CD4-positive, alpha-beta T cell treated with Interleukin-6 at 100 ng/mL for 8 hours (primary cell): ENCODE measurements at regions not wholly inside any gene's neighbourhood (a gene's known extent, or its start where the extent isn't known, plus 50 kb on each side); places are given as distances from the start of the nearest gene placed in this dataset.
"Not testable (repeated sequence)": the region's sequence is repeated elsewhere in the genome, so short reads cannot be mapped to it uniquely, and the experiment has no call there.

Experiments used
- DNase-seq: peaks from one replicate; pipeline ENCODE4 v3.0.0-alpha.2; 2020; ENCODE audit warnings: mixed read lengths, low spot score

DNA sequence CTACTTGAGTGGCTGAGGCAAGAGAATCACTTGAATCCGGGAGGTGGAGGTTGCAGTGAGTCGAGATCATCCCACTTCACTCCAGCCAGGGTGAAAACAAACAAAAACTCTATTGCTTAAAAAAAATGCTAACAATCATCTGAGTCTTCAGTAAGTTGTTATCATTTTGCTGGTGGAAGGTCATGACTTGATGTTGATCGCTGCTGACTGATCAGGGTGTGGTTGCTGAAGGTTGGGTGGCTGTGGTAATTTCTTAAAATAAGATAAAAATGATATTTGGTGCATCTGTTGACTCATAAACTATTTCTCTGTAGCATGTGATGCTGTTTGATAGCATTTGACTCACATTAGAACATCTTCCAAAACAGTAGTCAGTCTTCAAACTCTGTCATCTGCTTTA is 349.4 kb upstream of the PAPPA start:
- no peak for DNase-seq

DNA sequence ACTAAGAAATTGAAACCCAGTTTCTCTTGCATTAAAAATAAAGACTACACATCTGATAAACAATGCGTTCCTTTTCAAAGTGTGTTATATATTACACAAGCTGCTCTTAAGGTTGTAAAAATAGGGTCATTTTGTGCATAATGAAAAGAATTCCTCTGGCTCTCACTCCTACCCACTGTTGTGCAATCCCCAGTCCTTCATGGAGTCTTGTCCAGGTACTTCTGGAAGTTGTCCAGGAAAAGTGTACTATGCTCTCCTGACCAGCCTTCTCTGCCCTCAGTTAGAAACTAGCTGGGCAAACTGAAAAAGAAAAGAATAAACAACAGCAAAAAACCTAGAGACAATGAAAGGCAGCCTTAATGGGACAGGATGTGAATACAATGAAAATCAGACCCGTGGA is 345.5 kb upstream of the PAPPA start:
- DNase-seq = no peak

DNA sequence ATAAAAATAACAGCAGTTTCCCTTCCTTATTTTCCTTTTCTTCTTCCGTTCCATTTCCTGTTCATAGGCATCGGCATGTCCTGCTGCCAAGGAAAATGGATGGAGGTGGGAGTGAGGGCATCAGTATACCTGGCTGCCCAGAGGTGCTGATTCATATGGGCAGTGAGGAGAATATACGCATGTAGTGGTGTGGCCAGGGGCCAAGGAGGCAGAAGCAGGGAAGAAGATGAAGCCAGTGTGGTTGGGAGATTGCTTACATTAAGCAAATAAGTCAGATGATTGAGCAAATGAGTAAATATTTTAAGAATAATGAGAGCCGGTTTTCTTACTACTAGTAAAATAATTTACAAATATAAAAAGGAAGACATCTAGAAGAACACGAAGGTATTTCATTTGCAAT is 344.9 kb upstream of the PAPPA start:
- no peak for DNase-seq

DNA sequence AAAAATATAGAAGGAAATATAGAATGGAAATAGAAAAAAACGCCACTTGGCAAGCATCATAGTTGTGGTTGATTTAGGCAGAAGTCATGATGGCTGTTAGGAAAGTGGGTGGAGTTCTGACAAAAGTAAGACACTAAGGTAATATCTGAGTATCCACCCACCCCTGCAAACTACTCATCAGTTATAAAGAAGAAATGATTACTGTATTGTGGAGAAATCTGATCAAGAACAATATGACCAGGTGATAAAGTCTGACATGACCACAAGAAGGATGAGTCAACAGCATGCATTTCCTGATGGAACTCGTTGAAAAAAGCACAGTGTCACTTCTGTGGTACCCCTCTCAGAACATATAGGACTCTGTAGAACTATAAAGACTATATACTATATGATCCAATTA is 343.4 kb upstream of the PAPPA start:
- DNase-seq = no peak

DNA sequence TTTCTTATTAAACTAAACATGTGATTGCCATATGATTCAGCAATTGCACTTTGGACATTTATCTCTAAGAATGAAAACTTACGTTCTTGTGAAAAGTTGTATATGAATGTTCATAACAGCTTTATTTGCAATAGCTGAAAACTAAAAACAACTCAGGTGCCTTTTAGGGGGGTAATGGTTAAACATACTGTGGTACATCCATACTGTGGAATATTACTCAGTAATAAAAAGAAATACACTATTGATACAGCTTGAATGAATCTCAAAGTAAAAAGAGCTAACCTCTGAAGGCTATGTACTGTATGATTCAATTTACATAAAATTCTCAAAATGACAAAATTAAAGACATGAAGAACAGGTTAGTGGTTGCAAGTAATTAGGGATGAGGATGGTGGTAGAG is 339.5 kb upstream of the PAPPA start:
- no peak for DNase-seq

DNA sequence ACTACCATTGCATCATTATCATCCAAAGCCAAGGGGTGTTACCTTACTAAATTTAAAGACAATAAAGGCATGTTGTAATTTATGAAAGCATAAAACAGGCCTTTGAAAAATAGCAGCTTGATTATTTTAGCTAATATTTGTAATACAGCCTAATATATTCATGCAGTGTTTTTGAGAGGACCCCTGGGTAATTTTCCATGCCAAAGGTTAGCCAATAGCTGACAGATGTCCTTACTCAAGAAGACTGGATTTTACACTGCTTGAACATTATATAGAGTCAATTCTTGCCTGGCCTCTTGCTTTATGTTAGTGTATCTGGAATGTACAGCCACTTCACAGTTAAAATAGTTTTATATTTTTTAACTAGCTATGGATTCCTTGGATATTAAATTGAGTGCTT is 337.8 kb upstream of the PAPPA start:
- DNase-seq = no peak

DNA sequence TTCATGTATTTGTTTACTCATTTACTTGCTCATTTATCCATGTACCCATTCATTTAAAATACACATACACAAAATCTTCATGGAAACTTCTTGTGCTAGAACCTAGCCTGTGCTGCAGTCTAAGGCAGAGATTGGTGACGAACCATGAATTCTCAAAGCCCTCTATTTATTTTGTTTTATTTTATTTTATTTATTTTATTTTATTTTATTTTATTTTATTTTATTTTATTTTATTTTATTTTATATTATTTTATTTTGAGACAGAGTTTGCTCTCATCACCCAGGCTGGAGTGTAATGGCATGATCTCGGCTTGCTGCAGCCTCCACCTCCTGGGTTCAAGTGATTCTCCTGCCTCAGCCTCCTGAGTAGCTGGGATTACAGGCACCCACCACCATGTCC is 334.9 kb upstream of the PAPPA start:
- not testable (repeated sequence) for DNase-seq

DNA sequence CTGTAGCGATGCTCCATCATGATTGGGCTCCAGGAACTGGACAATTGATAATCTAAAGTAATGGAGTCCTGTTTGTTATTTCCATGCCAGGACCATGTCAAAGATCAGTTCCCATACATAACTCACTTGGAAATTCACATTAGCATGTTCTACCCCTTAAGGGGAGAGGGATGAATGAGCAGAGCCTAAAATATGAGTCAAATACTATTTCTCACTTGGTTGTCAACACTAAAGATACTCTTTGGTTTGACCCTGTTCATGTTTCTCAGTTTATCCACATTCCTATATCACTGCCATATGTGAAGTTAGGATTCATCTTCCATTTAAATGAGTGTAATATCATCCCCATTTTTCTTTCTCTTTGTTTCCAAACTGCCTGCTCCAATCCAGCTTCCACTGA is 321.6 kb upstream of the PAPPA start:
- DNase-seq = no peak

DNA sequence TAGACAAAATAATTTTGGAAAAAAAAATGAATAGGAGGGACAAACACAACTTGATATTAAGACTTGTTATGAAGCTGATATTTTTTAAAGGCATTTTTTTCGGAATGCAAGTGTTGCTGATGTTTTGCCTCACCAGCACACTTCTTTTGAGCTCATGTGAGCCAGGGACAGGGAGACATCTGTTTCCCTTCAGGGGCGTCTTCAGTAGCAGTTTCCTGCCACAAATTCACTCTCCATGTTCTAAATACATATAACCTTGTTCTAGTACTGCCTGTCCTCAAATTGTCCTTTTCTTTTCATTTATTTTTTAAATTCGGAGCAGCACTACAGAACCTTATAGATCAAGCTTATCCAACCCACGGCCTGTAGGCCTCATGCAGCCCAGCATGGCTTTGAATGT is 316.0 kb upstream of the PAPPA start:
- DNase-seq = no peak

DNA sequence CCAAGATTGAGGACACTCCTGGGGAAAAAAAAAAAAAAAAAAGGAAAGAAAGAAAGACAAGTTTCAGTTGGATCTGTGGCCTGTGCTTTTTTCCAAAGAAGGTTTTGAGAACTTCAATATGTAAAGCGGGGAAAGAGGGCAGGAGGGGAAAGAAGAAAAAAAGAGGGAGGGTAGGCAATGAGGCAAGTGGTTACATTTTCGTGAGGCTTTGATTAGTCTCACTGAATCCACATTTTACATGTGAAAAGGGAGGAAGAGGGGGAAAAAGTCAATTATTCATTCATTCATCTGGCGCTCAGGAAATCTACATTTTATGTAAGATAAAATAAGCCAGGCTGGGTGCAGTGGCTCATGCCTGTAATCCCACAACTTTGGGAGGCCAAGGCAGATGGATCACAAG is 315.2 kb upstream of the PAPPA start:
- DNase-seq = no peak

DNA sequence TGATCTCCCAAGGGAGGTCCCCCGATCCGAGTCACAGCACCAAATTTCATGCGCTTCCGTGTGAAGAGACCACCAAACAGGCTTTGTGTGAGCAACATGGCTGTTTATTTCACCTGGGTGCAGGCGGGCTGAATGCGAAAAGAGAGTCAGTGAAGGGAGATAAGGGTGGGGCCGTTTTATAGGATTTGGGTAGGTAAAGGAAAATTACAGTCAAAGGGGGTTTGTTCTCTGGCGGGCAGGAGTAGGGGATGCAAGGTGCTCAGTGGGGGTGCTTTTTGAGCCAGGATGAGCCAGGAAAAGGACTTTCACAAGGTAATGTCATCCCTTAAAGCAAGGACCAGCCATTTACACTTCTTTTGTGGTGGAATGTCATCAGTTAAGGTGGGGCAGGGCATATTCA is 309.2 kb upstream of the PAPPA start:
- not testable (repeated sequence) for DNase-seq

DNA sequence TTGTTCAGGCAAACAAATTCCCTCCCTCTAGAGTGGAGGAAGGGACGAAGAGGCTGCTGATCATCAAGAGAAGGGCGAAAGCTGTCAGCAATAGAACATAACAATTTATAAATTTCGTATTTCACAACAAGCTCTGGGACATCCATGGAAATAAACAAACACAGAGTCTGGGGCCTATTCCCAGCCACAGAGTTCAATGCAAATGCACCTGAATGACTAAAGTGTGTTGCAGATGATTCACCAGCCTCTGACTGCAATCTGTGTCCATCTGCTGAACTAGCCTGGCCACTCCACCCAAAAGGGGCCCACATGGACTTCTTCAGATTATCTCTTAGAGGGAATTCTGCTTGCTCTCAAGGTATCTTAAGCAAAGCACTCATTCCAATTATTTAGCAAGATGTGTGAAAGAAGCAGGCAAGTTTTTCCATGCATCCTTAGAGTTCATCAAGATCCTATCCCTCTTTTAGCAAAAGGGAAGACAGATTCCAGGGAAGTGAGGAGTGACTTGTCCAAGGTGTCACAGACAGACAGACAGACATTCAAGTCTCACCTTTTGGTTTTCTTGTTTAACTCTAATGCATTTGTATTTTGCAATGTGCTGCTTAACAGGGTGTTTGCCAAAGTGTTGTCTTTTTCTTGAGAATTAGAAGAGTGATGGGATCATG is 307.8 kb upstream of the PAPPA start:
- DNase-seq = no peak

DNA sequence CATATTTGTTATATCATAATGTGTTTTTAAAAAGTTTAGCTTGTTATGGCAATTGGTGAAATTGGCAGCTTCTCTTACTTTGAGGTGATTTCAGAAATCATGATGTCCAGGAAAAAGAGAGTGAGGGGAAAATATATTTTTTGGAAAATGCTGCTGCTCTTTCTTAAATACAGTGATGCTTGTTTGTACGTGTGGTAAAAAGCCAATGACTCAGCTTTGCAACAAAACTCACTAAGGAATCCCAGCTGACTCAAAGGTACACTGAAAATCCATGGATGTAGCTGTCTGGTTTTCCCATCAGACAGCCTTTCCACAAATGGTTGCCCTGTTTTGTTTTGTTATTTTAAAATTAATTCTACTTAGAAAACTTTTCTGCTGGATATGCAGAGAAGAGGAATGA is 306.4 kb upstream of the PAPPA start:
- no peak for DNase-seq

DNA sequence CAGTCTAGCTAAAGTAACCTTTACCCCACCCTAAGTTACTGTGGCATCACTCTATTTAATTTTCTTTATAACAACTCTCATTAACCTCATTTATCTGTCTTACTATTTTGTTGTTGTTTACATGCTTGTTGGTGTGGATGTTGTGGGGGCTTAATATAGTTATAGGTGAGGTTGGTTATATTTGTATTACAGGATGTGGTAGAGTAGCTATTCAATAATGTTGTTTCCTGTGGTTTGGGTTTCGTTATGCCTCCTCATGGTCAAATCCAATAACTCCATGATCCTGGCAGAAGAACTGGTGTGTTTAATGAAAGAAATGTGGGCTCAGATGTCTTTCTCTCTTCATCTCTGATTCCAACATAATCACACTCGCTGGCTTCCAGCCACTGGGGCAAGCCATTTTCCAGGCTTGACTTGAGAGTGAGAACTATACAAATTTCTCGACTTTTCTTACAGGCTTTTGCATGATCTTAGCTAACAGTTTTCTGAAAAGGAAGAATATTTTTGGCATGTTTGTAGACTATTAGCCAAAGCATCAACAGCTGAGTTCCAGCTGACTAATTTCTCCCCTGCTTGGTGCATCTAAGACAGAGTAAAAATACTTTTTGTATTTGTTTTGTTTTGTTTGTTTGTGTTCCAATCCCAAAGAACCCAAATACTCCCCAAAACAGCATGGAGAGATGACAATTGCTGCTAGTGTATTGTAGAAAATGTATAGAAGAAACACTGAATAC is 303.7 kb upstream of the PAPPA start:
- no peak for DNase-seq

DNA sequence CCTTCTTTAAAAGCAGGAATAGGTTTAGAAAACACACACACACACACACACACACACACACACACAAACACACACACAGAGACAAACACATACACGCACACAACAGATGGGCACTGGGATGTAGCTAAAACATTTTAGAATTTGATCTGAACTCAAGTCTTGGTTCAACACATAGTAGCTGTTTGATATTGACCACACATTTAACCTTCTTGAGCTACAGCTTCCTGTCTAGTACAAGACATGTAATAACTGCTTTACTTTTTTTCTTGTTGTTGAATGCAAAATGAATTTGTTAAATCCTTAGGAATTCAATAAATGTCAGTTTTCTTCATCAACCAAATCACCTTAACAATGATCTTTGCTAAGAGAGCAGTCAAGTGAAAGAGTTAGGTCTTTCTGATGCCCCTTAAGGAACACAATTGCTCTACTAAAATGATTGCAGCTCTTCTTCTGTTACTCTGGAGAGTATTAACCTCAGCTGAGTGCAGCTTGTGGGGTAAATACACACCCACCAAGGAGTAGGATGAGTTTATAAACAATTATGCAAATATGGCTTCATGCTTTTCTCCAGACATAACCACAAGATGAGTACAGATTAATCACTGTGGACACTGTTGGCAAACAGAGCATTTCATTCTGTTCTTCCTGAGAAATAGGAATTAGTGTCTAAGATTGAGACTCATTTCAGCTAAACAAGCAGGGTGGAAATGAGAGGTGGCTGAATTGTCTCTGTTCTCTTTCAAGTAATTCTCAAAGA is 302.9 kb upstream of the PAPPA start:
- DNase-seq = no peak

DNA sequence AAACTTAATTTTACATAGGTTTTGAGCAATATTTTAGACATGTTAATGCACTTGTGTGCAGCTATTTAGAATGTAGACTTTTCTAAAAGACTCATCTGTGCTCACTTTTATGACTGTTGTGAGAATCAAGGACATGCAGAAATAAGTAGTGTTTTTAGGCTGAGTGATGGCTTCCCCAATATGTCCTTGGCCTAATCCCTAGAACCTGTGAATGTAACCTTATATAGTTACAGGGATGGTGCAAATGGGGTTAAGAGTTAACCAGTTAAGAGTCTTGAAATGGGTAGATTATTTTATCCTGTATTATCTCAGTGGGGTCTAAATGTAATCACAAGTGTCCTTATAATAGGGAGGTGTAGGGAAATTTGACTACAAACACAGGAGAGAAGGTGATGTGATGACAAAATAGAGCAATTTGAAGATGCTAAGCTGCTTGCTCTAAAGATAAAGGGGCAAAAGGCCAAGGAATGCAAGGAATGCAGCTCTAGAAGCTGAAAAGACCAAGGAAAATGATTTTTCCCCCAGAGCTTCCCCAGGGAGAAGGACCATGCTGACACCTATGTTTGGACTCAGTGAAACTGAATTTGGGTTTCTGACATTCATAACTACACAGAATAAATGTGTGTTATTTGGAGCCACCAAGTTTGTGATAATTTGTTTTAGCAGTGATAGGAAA is 298.0 kb upstream of the PAPPA start:
- no peak for DNase-seq

DNA sequence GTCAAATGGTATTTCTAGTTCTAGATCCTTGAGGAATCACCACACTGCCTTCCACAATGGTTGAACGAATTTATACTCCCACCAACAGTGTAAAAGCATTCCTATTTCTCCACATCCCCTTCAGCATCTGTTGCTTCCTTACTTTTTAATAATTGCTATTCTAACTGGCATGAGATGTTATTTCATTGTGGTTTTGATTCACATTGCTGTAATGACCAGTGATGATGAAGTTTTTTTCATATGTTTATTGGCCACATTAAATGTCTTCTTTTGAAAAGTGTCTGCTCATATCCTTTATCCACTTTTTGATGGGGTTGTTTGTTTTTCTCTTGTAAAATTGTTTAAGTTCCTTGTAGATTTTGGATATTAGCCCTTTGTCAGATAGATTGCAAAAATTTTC is 295.2 kb upstream of the PAPPA start:
- DNase-seq = not testable (repeated sequence)

DNA sequence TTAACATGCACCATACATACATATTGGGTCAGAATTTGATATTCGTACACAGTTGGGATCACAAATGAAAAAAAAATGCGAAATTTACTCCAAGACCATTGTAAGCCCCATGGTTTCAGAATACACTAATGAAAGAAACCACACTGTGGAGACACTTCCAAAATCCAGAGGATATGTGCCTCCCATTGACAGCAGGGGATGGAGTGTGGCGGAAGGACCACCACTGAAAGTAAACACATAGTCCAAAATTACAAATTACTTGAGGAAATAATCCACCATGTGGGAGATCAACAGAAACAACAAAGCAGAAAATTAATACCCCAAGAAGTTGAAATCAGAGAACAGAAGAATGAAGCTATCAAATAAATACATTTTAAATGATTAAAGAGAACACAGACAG is 291.6 kb upstream of the PAPPA start:
- DNase-seq = no peak

DNA sequence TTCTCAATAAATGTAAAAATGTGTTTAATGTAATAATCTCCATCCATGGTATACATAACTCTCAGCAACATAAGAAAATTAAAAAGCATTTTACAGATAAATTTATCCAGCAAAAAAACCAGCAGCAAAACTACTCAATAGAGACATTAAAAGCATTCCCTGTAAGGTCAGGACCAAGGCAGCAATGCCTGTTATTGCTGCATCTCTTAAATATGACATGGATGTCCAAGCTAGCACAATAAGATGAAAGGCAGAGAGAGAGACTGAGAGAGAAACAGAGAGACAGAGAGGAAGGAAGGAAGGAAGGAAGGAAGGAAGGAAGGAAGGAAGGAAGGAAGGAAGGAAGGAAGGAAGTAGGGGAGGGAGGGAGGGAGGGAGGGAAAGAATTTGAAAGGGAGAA is 289.0 kb upstream of the PAPPA start:
- DNase-seq = no peak

DNA sequence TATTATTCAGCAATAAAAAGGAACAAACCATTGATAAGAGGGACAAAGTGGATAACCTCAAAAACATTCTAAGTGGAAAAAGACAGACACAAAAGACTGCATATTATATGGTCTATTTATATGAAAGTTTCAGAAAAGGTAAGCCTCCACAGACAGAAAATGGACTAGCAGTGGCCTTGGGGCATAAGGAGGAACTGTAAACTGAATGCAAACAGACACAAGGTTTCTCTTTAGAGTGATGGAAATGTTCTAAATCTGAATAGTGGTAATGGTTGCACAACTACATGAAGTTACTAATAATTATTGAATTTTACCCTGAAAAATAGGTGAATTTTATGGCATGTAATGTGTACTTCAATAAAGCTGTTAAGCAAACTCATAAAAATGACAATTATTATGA is 286.3 kb upstream of the PAPPA start:
- no peak for DNase-seq

DNA sequence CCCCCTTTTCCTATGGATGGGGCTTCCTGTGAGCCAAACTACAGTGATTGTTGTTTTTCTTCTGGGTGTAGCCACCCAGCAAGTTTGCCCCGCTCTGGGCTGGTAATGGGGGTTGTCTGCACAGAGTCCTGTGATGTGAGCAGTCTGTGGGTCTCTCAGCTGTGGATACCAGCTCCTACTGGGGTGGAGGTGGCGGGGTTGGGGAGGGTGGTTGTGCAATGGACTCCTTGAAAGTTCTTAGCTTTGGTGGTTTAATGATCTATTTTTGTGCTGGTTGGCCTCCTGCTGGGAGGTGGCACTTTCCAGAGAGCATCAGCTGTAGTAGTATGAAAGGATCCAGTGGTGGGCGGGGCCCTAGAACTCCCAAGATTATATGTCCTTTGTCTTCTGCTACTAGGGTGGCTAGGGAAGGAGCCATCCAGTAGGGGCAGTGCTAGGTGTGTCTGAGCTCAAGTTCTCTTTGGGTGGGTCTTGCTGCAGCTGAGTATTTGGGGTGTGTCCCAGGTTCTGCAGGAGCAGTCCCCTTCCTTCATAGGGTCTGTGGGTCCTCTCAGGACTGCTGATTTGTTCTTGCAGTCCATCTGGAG is 275.6 kb upstream of the PAPPA start:
- DNase-seq = no peak

DNA sequence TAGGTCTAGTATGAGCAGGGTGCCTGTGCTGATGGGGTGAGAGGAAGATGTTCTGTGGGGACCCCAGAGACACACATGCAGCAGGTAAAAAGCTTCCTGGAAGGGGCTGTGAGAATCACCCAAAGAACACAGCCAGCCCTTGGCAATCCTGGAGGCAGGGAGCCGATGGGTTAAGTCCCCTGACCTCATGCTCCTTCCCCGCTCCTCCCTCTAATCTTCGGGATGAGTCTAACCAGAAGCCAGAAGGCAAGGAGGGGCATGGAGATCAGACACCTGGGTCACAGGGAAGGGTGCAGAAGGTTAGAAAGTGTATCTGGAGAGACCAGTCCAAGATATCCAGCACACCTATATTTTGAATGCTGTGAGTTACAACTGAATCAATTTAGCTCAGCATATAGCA is 274.1 kb upstream of the PAPPA start:
- no peak for DNase-seq
